KMS-11 (cell line): ENCODE measurements at regions not wholly inside any gene's neighbourhood (a gene's known extent, or its start where the extent isn't known, plus 50 kb on each side); places are given as distances from the start of the nearest gene placed in this dataset.

Source experiments
- H2AFZ ChIP-seq: fragments of 200-600 bp; sonication (generic); 2 replicates; pipeline ENCODE4 v1.6.1; 2016; ENCODE audit warnings: antibody characterized with exemption, mixed run types, low read depth
- H3K27ac ChIP-seq: fragments of 200-600 bp; sonication (generic); 2 replicates; pipeline ENCODE4 v1.6.1; 2016; ENCODE audit warnings: mild to moderate bottlenecking, mixed run types
- H3K27me3 ChIP-seq: fragments of 200-600 bp; sonication (generic); 2 replicates; pipeline ENCODE4 v1.6.1; 2017; ENCODE audit warnings: mild to moderate bottlenecking, low read depth, mixed run types, moderate library complexity; ENCODE audit not compliant: insufficient read depth
- H3K36me3 ChIP-seq: fragments of 200-600 bp; sonication (generic); 2 replicates; pipeline ENCODE4 v1.6.1; 2017; ENCODE audit warnings: mild to moderate bottlenecking, mixed run types; ENCODE audit not compliant: insufficient read depth
- H3K4me1 ChIP-seq: fragments of 200-600 bp; sonication (generic); 2 replicates; pipeline ENCODE4 v1.6.1; 2016; ENCODE audit warnings: mild to moderate bottlenecking, low read depth, mixed run types; ENCODE audit not compliant: poor library complexity, severe bottlenecking
- H3K4me2 ChIP-seq: fragments of 200-600 bp; sonication (generic); 2 replicates; pipeline ENCODE4 v1.7.0; 2016; ENCODE audit warnings: mild to moderate bottlenecking, mixed run types
- H3K4me3 ChIP-seq: fragments of 200-600 bp; sonication (generic); IDR thresholded peaks from 2 replicates; pipeline ENCODE4 v1.6.1; 2017; ENCODE audit warnings: low read depth, low read length, mixed read lengths; ENCODE audit not compliant: insufficient read depth
- H3K79me2 ChIP-seq: fragments of 200-600 bp; sonication (generic); 2 replicates; pipeline ENCODE4 v1.6.1; 2016; ENCODE audit warnings: low read depth, mixed run types; ENCODE audit not compliant: insufficient read depth
- H3K9ac ChIP-seq: fragments of 200-600 bp; sonication (generic); 2 replicates; pipeline ENCODE4 v1.6.1; 2016; ENCODE audit warnings: mild to moderate bottlenecking, mixed run types
- H4K20me1 ChIP-seq: fragments of 200-600 bp; sonication (generic); 2 replicates; pipeline ENCODE4 v1.6.1; 2016; ENCODE audit warnings: mild to moderate bottlenecking, mixed run types; ENCODE audit not compliant: insufficient read depth
- CTCF ChIP-seq: fragments of 200-600 bp; sonication (generic); conservative IDR thresholded peaks from 2 replicates; pipeline ENCODE4 v1.6.1; 2017; ENCODE audit warnings: low read depth, mild to moderate bottlenecking, antibody characterized with exemption, low read length, moderate library complexity, mixed read lengths

- H3K27ac ChIP-seq: no peak overlapping the region
Observed at GRCh38 chr4:156547891-156548290, 423.7 kb downstream of the PDGFC start.

GRCh38 chr4:156547439-156547838, 424.2 kb downstream of the PDGFC start:
- Histone ChIP-seq H3K4me1 (no peaks in the 10 kb centered on the region), H4K20me1 (no peaks in the 10 kb centered on the region), H3K27me3 (no peaks in the 10 kb centered on the region), H3K4me3 (no peak overlapping the region), H2AFZ (no peak overlapping the region), H3K4me2 (no peak overlapping the region), H3K36me3 (no peaks in the 10 kb centered on the region), H3K9ac (no peak overlapping the region), H3K79me2 (no peaks in the 10 kb centered on the region), H3K27ac (no peak overlapping the region)
- TF ChIP-seq CTCF: no peak

More at GRCh38 chr4:156547891-156548290, 423.7 kb downstream of the PDGFC start:
- H3K36me3 ChIP-seq: no peaks in the 10 kb centered on the region
- H3K27me3 ChIP-seq: no peaks in the 10 kb centered on the region
- no peak overlapping the region for H3K9ac ChIP-seq
- no peak overlapping the region for H2AFZ ChIP-seq
- no peaks in the 10 kb centered on the region for H3K79me2 ChIP-seq
- TF ChIP-seq CTCF: no peak
- no peaks in the 10 kb centered on the region for H4K20me1 ChIP-seq
- H3K4me2 ChIP-seq: no peak overlapping the region
- no peak overlapping the region for H3K4me3 ChIP-seq
- H3K4me1 ChIP-seq: no peaks in the 10 kb centered on the region

- Histone ChIP-seq H3K4me1 (no peaks in the 10 kb centered on the region), H3K36me3 (no peaks in the 10 kb centered on the region), H4K20me1 (no peaks in the 10 kb centered on the region), H3K9ac (no peak overlapping the region), H3K4me3 (no peak overlapping the region), H3K79me2 (no peaks in the 10 kb centered on the region), H3K4me2 (no peak overlapping the region), H3K27ac (no peak overlapping the region), H3K27me3 (no peaks in the 10 kb centered on the region), H2AFZ (no peak overlapping the region)
- no peak for TF ChIP-seq CTCF
Observed at GRCh38 chr4:156545003-156545785, 426.4 kb downstream of the PDGFC start.

GRCh38 chr4:156539376-156539775, 432.2 kb downstream of the PDGFC start:
- Histone ChIP-seq H3K4me3 (no peak overlapping the region), H3K4me1 (no peaks in the 10 kb centered on the region), H3K9ac (no peak overlapping the region), H2AFZ (no peak overlapping the region), H3K36me3 (no peaks in the 10 kb centered on the region), H3K79me2 (no peaks in the 10 kb centered on the region), H3K27ac (no peak overlapping the region), H3K4me2 (no peak overlapping the region), H4K20me1 (no peaks in the 10 kb centered on the region), H3K27me3 (no peaks in the 10 kb centered on the region)
- TF ChIP-seq CTCF: no peak
